OCI-LY7 (cell line): ENCODE measurements at regions not wholly inside any gene's neighbourhood (a gene's known extent, or its start where the extent isn't known, plus 50 kb on each side); places are given as distances from the start of the nearest gene placed in this dataset.

ENCODE experiments used
- EZH2phosphoT487 ChIP-seq: fragments of 200-600 bp; sonication (generic); IDR thresholded peaks from 2 replicates; pipeline ENCODE4 v1.6.1; 2018; ENCODE audit warnings: low read depth, borderline replicate concordance, mild to moderate bottlenecking, mixed run types, antibody characterized with exemption, low read length, moderate library complexity, mixed read lengths
- TF ChIP-seq, protein P1 (sequence below): fragments of 200-600 bp; sonication (generic); conservative IDR thresholded peaks from 2 replicates; pipeline ENCODE4 v1.5.1; 2014; ENCODE audit warnings: mild to moderate bottlenecking, antibody characterized with exemption, low read length, moderate library complexity, mixed read lengths

DNA sequence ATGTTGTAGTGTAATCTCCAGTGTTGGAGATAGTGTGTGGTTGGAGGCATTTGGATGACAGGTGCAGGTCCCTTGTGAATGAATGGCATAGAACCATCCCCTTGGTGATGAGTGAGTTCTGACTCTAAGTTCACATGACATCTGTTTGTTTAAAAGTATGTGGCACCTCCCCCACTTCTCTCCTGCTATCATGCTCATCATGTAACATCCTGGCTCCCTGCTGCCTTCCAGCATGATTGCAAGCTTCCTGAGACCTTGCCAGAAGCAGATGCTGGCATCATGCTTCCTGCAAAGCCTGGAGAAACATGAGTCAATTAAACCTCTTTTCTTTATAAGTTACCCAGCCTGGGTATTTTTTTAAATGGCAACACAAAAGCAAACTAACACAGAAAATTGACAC is 499.0 kb upstream of the SEMA3D start:
- TF ChIP-seq, protein P1, sequence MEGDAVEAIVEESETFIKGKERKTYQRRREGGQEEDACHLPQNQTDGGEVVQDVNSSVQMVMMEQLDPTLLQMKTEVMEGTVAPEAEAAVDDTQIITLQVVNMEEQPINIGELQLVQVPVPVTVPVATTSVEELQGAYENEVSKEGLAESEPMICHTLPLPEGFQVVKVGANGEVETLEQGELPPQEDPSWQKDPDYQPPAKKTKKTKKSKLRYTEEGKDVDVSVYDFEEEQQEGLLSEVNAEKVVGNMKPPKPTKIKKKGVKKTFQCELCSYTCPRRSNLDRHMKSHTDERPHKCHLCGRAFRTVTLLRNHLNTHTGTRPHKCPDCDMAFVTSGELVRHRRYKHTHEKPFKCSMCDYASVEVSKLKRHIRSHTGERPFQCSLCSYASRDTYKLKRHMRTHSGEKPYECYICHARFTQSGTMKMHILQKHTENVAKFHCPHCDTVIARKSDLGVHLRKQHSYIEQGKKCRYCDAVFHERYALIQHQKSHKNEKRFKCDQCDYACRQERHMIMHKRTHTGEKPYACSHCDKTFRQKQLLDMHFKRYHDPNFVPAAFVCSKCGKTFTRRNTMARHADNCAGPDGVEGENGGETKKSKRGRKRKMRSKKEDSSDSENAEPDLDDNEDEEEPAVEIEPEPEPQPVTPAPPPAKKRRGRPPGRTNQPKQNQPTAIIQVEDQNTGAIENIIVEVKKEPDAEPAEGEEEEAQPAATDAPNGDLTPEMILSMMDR = no peak
- TF ChIP-seq EZH2phosphoT487 = no peak
